A673 (cell line): ENCODE measurements at regions not wholly inside any gene's neighbourhood (a gene's known extent, or its start where the extent isn't known, plus 50 kb on each side); places are given as distances from the start of the nearest gene placed in this dataset.

Experiments
- CTCF ChIP-seq: fragments of 300-800, 200-600 bp; sonication (generic); conservative IDR thresholded peaks from 2 replicates; pipeline ENCODE4 v1.5.1; 2017; ENCODE audit warnings: low read depth, mild to moderate bottlenecking, antibody characterized with exemption, low read length, moderate library complexity, mixed read lengths
- EZH2 ChIP-seq: fragments of 200-600 bp; sonication (generic); IDR thresholded peaks from 2 replicates; pipeline ENCODE4 v1.6.1; 2017; ENCODE audit warnings: borderline replicate concordance, low read depth, mild to moderate bottlenecking, mixed read lengths, antibody characterized with exemption, low read length; ENCODE audit not compliant: poor library complexity, severe bottlenecking

DNA sequence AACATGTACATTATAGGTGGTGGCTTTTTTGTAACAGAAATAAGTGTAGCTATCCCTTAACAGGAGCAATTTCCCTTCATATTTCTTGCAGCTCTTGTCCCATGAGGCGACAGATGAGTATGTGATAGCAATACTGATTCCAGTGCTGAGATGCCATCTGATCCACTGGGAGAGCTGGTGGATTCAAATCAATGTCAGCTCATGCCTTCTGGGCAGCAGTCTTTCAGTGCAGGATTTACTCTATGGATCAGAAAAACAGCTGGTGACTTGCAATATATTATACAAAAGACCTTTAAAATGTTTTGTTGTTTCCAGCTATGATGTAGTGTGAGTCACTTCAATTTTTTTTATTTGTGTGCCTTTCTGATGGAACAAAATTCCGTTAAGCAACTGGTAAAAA, 259.9 kb upstream of the SASH1 start:
- TF ChIP-seq CTCF: no peak
- no peak for TF ChIP-seq EZH2
